H1 (cell line): ENCODE measurements at regions not wholly inside any gene's neighbourhood (a gene's known extent, or its start where the extent isn't known, plus 50 kb on each side); places are given as distances from the start of the nearest gene placed in this dataset.

ENCODE experiments used
- CHD2 ChIP-seq: IDR thresholded peaks from 2 replicates; pipeline ENCODE4 v1.6.1; 2012; ENCODE audit warnings: low read length, improper control_type of control experiment
- EZH2 ChIP-seq: fragments of 200-600 bp; sonication (generic); IDR thresholded peaks from 2 replicates; pipeline ENCODE4 v1.7.1; 2012; ENCODE audit warnings: low read depth, mild to moderate bottlenecking, moderate library complexity, low read length, inconsistent platforms; ENCODE audit not compliant: severe bottlenecking
- FOSL1 ChIP-seq: IDR thresholded peaks from 2 replicates; pipeline ENCODE4 v1.6.1; 2011; ENCODE audit warnings: mild to moderate bottlenecking, low read depth, low read length, moderate library complexity; ENCODE audit not compliant: insufficient read depth
- GABPA ChIP-seq: IDR thresholded peaks from 2 replicates; pipeline ENCODE4 v1.6.1; 2011; ENCODE audit warnings: mild to moderate bottlenecking, low read length, moderate library complexity, borderline replicate concordance; ENCODE audit not compliant: insufficient read depth
- KDM1A ChIP-seq: fragments of 200-600, 300-600 bp; sonication (generic); IDR thresholded peaks from 2 replicates; pipeline ENCODE4 v1.7.1; 2016; ENCODE audit warnings: mild to moderate bottlenecking, low read length, borderline replicate concordance
- POLR2A ChIP-seq, 2 experiments: IDR thresholded peaks; 1 replicate in 1 of 2; 2 replicates in 1 of 2; pipeline ENCODE4 v1.6.1; 2011; ENCODE audit warnings: low read depth in 2 of 2, low read length in 2 of 2, mild to moderate bottlenecking in 2 of 2; ENCODE audit errors: control extremely low read depth in 1 of 2
- POLR2AphosphoS5 ChIP-seq: IDR thresholded peaks from 2 replicates; pipeline ENCODE4 v1.6.1; 2011; ENCODE audit warnings: low read depth, low read length
- RNF2 ChIP-seq: fragments of 200-900, 300-1000 bp; sonication (generic); IDR thresholded peaks from 2 replicates; pipeline ENCODE4 v1.7.1; 2016; ENCODE audit warnings: borderline replicate concordance, low read depth, mild to moderate bottlenecking, antibody characterized with exemption, low read length; ENCODE audit not compliant: poor library complexity, severe bottlenecking; ENCODE audit errors: missing control alignments
- RXRA ChIP-seq: IDR thresholded peaks from 2 replicates; pipeline ENCODE4 v1.6.1; 2011; ENCODE audit warnings: low read depth, mild to moderate bottlenecking, low read length, moderate library complexity; ENCODE audit not compliant: insufficient read depth
- YY1 ChIP-seq: IDR thresholded peaks from 2 replicates; pipeline ENCODE4 v1.6.1; 2011; ENCODE audit warnings: low read depth, mild to moderate bottlenecking, low read length
- TF ChIP-seq, protein P1 (sequence below), 3 experiments: IDR thresholded peaks; 1 replicate in 2 of 3; 2 replicates in 1 of 3; pipeline versions ENCODE4 v1.5.1 to v1.6.1; 2011; ENCODE audit warnings: low read length in 3 of 3, mild to moderate bottlenecking in 3 of 3, inconsistent platforms in 2 of 3, low read depth in 1 of 3, moderate library complexity in 1 of 3; ENCODE audit not compliant: insufficient read depth in 1 of 3; ENCODE audit errors: control extremely low read depth in 1 of 3
- TF ChIP-seq, protein P2 (sequence below): IDR thresholded peaks from 2 replicates; pipeline ENCODE4 v1.6.1; 2011; ENCODE audit warnings: low read length, improper control_type of control experiment

DNA sequence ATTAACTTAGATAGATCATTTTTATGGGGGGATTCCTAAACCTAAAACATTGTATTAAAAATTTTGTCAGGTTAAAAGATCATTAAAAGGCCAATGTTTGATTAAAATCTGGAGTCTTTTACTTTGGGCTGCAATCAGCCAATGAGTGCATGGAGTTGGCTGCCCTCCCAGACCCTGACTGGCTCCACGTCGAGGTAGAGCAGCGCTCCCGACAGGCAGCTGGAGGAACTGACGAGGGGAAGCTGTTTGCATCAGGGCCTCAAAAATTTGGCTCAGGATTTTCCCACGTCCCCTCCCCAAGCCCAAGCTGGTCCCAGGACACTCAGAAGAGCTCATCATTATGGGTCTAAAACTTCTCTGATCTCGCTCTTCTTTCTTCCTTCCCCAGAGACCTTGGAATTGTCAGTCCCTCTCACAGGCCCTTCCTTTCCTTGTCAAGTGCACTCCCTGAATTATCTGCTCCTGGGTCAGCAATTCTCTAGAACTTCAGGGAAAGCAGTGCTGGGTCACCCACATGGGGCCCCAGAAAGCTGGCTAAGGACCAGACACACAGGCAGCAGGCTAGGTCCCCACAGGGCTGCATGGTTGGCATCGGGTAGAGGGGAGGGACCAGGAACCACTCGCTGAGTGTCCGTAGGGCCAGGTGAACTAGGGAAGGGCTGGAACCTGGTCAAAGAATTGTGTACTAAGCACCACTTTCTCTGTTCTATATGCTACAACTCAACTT lies 119.6 kb upstream of the IGLL5 start:
- TF ChIP-seq, protein P1, sequence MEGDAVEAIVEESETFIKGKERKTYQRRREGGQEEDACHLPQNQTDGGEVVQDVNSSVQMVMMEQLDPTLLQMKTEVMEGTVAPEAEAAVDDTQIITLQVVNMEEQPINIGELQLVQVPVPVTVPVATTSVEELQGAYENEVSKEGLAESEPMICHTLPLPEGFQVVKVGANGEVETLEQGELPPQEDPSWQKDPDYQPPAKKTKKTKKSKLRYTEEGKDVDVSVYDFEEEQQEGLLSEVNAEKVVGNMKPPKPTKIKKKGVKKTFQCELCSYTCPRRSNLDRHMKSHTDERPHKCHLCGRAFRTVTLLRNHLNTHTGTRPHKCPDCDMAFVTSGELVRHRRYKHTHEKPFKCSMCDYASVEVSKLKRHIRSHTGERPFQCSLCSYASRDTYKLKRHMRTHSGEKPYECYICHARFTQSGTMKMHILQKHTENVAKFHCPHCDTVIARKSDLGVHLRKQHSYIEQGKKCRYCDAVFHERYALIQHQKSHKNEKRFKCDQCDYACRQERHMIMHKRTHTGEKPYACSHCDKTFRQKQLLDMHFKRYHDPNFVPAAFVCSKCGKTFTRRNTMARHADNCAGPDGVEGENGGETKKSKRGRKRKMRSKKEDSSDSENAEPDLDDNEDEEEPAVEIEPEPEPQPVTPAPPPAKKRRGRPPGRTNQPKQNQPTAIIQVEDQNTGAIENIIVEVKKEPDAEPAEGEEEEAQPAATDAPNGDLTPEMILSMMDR (IDR thresholded peaks at IDR 0.05; ENCODE audit: control extremely low read depth in 1 of 3, insufficient read depth in 1 of 3, low read depth in 1 of 3, low read length in 3 of 3): peak; percentile 61 to 64 (median 62)
- TF ChIP-seq CHD2 (no peak), POLR2A (IDR thresholded peaks at IDR 0.05; ENCODE audit: control extremely low read depth in 1 of 2, low read depth in 2 of 2, low read length in 2 of 2) (no peak), RXRA (no peak), GABPA (no peak), EZH2 (no peak), FOSL1 (no peak), POLR2AphosphoS5 (no peak), KDM1A (no peak), RNF2 (no peak), YY1 (no peak)
- TF ChIP-seq, protein P2, sequence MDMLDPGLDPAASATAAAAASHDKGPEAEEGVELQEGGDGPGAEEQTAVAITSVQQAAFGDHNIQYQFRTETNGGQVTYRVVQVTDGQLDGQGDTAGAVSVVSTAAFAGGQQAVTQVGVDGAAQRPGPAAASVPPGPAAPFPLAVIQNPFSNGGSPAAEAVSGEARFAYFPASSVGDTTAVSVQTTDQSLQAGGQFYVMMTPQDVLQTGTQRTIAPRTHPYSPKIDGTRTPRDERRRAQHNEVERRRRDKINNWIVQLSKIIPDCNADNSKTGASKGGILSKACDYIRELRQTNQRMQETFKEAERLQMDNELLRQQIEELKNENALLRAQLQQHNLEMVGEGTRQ: no peak
